ENCODE measurements at regions not wholly inside any gene's neighbourhood (a gene's known extent, or its start where the extent isn't known, plus 50 kb on each side); places are given as distances from the start of the nearest gene placed in this dataset.

- Mint-ChIP-seq H3K9me3 (no peaks in the 10 kb centered on the region), H3K36me3 (no peaks in the 10 kb centered on the region), H3K4me3 (peak overlapping the region; percentile 72 to 93 (median 84)), H3K27me3 (no peaks in the 10 kb centered on the region), H3K4me1 (peaks cover 51 to 54% (median 53%) of the 10 kb centered on the region in 3 donors), H3K27ac (peak overlapping the region; percentile 85 to 98 (median 97))
These were observed 227.2 kb upstream of the KLF14 start for GRCh38 chr7:130961128-130961601.

GRCh38 chr7:130962109-130962508 lies 228.1 kb upstream of the KLF14 start:
- Mint-ChIP-seq H3K27me3 (no peaks in the 10 kb centered on the region), H3K9me3 (no peaks in the 10 kb centered on the region), H3K27ac (peak overlapping the region; percentile 85 to 98 (median 97)), H3K4me1 (peaks cover 44 to 51% (median 47%) of the 10 kb centered on the region in 3 donors), H3K4me3 (peak overlapping the region in 2 of 4 donors; percentile 53 to 71), H3K36me3 (no peaks in the 10 kb centered on the region)

DNA sequence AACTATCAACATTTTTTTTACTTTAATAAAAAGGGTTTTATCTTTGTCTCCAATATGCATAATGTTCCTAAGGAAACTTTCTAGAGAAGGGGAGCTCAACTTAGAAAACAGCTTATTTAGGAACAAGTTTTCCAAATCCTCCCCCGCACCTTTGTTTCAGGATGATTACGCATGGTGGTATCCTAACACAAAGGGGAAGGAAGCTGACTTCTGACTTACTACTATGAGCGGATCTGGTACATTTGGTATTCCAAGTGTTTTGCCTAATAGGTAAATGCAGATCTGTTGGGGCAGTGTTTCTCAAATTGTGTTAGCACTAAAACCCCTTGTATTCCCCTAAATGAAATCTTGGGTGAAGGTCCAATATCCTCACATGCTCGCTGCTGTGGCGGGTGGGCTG lies 229.3 kb upstream of the KLF14 start:
- no peaks in the 10 kb centered on the region for H3K36me3 Mint-ChIP-seq
- peak overlapping the region in 1 of 3 donors; percentile 19 for H3K27ac Mint-ChIP-seq
- no peaks in the 10 kb centered on the region for H3K27me3 Mint-ChIP-seq
- H3K9me3 Mint-ChIP-seq = no peaks in the 10 kb centered on the region
- H3K4me3 Mint-ChIP-seq = no peak overlapping the region
- H3K4me1 Mint-ChIP-seq = peaks cover 38 to 46% (median 43%) of the 10 kb centered on the region in 3 donors

DNA sequence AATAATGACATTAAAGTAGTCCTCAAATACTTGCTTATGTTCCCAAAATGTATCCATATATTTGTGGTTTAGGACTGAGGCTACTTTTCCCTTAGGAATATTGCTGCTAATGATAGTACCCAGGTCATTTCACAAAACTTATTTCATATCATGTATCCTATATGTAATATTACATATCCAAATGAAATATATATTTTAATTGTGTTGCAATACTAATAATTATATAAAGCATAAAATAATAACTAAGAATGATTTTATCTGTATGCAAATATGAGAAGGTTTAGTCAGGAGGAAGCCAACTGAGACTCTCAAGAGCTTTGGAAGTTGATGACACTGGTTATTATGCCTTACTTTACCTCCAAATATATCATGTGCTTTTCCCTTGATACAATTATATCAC lies 231.5 kb upstream of the KLF14 start:
- no peak overlapping the region for H3K27ac Mint-ChIP-seq
- no peaks in the 10 kb centered on the region for H3K9me3 Mint-ChIP-seq
- no peaks in the 10 kb centered on the region for H3K27me3 Mint-ChIP-seq
- no peaks in the 10 kb centered on the region for H3K36me3 Mint-ChIP-seq
- peaks cover 35 to 46% (median 35%) of the 10 kb centered on the region in 3 donors for H3K4me1 Mint-ChIP-seq
- H3K4me3 Mint-ChIP-seq = no peak overlapping the region

DNA sequence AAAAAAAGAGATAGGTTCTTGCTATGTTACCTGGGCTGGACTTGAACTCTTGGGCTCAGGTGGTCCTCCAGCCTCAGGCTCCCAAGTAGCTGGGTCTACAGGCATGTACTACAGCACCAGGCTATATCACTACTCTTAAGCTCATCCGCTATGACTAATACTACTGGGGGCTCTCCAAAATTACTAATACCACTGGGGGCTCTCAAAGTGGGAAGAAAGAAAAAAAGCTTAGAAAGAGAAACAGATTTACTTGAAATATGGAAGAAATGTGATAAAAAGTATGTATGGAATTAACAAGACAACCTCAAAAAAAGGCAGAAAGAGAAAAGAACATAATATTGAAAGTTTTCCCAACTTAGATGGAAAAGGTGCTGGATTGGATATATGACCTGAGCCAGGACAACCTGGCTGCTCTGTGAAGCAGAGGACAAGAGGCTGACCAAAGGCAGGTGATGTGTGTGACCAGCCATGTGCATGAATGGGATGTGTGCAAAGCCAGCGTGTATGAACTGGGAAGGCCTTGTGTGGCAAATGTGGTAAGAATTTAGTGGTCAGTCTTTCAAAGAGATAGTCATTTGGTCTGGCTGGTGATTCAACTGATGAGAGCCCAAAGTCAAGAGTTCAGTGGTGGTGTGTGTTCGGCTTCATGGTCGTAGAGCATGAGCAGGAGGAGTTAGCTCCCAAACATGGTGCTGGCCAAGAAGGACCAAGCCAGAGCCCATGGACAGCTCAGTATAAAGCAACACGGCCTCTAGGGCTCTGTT lies 232.4 kb upstream of the KLF14 start:
- H3K36me3 Mint-ChIP-seq = no peaks in the 10 kb centered on the region
- peaks cover 36 to 46% (median 38%) of the 10 kb centered on the region in 3 donors for H3K4me1 Mint-ChIP-seq
- H3K9me3 Mint-ChIP-seq = no peaks in the 10 kb centered on the region
- peak overlapping the region; percentile 27 to 89 (median 60) for H3K27ac Mint-ChIP-seq
- H3K4me3 Mint-ChIP-seq = no peak overlapping the region
- H3K27me3 Mint-ChIP-seq = no peaks in the 10 kb centered on the region

DNA sequence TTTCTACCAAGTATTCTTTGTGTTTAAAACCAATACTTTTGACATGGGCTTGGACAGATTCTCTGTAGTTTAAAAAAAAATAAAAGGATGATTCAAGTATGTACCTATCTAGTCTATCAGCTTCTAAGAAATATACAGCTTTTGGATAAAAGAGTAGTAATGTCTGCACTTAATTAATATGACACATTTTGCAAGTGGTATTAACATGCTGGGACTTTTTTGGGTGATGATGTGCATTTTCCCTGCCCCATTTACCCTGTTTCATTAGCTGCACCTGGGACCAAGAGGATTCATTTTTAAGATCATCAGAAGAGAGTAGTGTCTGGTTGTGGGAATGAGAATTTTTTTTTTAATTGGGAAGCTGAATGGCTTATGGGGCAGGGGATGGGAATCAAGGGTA lies 236.2 kb upstream of the KLF14 start:
- Mint-ChIP-seq H3K27me3 (no peaks in the 10 kb centered on the region), H3K4me3 (peak overlapping the region in 3 of 4 donors; percentile 4 to 15 (median 6)), H3K4me1 (peaks cover 31 to 44% (median 37%) of the 10 kb centered on the region in 3 donors), H3K9me3 (peaks cover 0 to 3% (median under 1%) of the 10 kb centered on the region in 3 donors), H3K27ac (peak overlapping the region; percentile 0 to 89 (median 49)), H3K36me3 (peaks cover 13% of the 10 kb centered on the region)

DNA sequence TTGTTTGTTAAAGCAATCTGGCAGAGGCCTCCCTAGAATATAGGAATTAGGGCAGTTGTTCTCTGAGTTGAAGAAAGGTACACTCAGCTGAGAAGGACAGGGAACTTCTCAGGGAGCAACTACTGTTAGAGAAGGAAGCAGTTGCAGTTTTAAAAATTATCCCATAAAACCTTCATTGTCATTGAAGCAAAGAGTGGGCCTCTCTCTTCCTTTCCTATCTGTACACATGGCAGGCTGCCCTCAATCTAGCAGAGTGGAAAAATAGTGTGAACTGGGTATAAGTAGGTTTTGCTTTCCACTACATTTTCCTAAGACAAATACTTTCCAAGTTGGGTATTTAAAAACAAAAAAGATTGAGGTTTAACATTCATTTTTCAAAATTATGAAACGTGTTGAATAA lies 236.7 kb upstream of the KLF14 start:
- H3K9me3 Mint-ChIP-seq = peaks cover 0 to 8% (median 5%) of the 10 kb centered on the region in 3 donors
- peak overlapping the region; percentile 49 to 90 (median 89) for H3K27ac Mint-ChIP-seq
- peak overlapping the region in 2 of 4 donors; percentile 4 to 15 for H3K4me3 Mint-ChIP-seq
- H3K4me1 Mint-ChIP-seq = peaks cover 31 to 46% (median 37%) of the 10 kb centered on the region in 3 donors
- peaks cover 18% of the 10 kb centered on the region for H3K36me3 Mint-ChIP-seq
- H3K27me3 Mint-ChIP-seq = no peaks in the 10 kb centered on the region

DNA sequence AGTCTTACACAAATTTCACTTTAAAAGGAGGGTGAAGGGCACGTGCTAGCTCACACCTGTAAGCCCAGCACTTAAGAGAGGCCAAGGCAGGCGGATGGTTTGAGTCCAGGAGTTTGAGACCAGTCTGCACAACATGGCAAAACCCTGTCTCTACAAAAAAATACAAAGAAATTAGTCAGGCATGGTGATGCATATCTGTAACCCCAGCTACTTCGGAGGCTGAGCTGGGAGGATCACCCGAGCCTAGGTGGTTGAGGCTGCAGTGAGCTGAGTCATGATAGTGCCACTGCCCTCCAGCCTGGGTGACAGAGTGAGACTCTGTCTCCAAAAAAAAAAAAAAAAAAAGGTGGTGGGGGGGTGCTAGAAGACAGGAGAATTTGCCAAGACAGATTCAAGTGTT lies 237.3 kb upstream of the KLF14 start:
- no peaks in the 10 kb centered on the region for H3K27me3 Mint-ChIP-seq
- no peak overlapping the region for H3K4me3 Mint-ChIP-seq
- H3K27ac Mint-ChIP-seq = peak overlapping the region; percentile 21 to 90 (median 49)
- peaks cover 0 to 10% (median 7%) of the 10 kb centered on the region in 3 donors for H3K9me3 Mint-ChIP-seq
- peaks cover 20% of the 10 kb centered on the region for H3K36me3 Mint-ChIP-seq
- peaks cover 30 to 47% (median 37%) of the 10 kb centered on the region in 3 donors for H3K4me1 Mint-ChIP-seq

DNA sequence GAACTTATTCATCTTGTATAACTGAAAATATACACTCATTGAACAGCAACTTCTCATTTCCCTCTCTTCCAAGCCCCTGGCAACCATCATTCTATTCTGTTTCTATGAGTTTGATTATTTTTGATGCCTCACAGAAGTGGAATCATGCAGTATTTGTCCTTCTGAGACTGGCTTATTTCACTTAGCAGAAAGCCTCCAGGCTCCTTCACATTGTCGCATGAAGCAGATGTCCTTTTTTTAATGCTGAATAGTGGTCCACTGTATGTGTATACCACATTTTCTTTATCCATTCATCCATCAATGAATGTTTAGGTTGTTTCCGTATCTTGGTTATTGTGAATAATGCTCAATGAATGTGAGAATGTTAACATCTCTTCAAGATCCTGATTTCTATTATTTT lies 238.2 kb upstream of the KLF14 start:
- H3K4me3 Mint-ChIP-seq = no peak overlapping the region
- no peaks in the 10 kb centered on the region for H3K27me3 Mint-ChIP-seq
- peaks cover 26% of the 10 kb centered on the region for H3K36me3 Mint-ChIP-seq

GRCh38 chr7:130973637-130974036 lies 239.6 kb upstream of the KLF14 start:
- peak overlapping the region in 2 of 3 donors; percentile 59 for H3K27ac Mint-ChIP-seq
- peaks cover 26% of the 10 kb centered on the region for H3K36me3 Mint-ChIP-seq
- no peaks in the 10 kb centered on the region for H3K27me3 Mint-ChIP-seq
- no peak overlapping the region for H3K4me3 Mint-ChIP-seq
- peaks cover 19 to 33% (median 31%) of the 10 kb centered on the region in 3 donors for H3K4me1 Mint-ChIP-seq
- peaks cover 0 to 10% (median 7%) of the 10 kb centered on the region in 3 donors for H3K9me3 Mint-ChIP-seq

More for the DNA sequence above, 238.2 kb upstream of the KLF14 start:
- peak overlapping the region in 1 of 3 donors; percentile 20 for H3K27ac Mint-ChIP-seq
- peaks cover 0 to 10% (median 7%) of the 10 kb centered on the region in 3 donors for H3K9me3 Mint-ChIP-seq
- peaks cover 27 to 40% (median 37%) of the 10 kb centered on the region in 3 donors for H3K4me1 Mint-ChIP-seq

DNA sequence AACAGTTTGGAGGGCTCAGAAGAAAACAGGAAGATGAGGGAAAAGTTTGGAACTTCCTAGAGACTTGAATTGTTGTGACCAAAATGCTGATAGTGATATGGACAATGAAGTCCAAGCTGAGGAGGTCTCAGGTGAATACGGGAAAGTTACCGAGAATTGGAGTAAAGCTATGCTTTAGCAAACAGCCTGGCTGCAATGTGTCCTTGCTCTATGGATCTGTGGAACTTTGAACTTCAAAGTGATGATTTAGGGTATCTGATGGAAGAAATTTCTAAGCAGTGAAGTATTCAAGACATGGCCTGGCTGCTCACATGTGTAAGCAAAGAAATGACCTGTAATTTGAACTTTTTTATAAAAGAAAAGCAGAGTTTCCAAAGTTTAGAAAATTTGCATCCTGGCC lies 240.2 kb upstream of the KLF14 start:
- Mint-ChIP-seq H3K36me3 (peaks cover 26% of the 10 kb centered on the region), H3K27me3 (no peaks in the 10 kb centered on the region), H3K9me3 (peaks cover 0 to 10% (median 7%) of the 10 kb centered on the region in 3 donors), H3K27ac (peak overlapping the region; percentile 39 to 59 (median 59)), H3K4me3 (peak overlapping the region in 1 of 4 donors; percentile 10), H3K4me1 (peaks cover 18 to 29% (median 26%) of the 10 kb centered on the region in 3 donors)

DNA sequence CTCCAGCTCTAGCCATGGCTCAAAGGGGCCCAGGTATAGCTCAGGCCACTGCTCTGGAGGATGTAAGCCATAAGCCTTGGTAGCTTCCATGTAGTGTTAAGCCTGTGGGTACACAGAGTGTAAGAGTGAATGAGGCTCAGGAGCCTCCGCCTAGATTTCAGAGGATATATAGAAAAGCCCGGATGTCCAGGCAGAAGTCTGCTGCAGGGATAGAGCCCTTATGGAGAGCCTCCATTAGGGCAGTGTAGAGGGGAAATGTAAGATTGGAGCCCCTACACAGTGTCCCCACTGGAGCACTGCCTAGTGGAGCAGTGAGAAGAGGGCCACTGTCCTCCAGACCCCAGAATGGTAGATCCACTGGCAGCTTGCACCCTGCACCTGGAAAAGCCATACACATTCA lies 240.8 kb upstream of the KLF14 start:
- Mint-ChIP-seq H3K4me1 (peaks cover 19 to 28% (median 26%) of the 10 kb centered on the region in 3 donors), H3K4me3 (peak overlapping the region in 1 of 4 donors; percentile 27), H3K36me3 (peaks cover 26% of the 10 kb centered on the region), H3K27me3 (no peaks in the 10 kb centered on the region), H3K27ac (peak overlapping the region; percentile 50 to 59 (median 53)), H3K9me3 (peaks cover 0 to 10% (median 7%) of the 10 kb centered on the region in 3 donors)

DNA sequence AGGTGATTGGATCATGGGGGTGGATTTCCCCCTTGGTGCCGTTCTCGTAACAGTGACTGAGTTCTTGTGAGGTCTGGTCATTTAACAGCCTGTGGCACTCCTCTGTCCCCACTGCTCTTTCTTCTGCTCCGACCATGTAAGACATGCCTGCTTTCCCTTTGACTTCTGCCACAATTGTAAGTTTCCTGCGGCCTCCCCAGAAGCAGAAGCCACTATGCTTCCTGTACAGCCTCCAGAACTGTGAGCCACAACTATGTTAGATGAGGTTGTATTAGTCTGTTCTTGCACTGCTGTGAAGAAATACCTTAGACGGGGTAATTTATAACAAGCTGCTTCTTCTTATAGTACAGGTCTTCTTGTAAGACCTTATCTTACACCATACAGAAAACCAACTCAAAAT lies 241.7 kb upstream of the KLF14 start:
- H3K9me3 Mint-ChIP-seq = peaks cover 0 to 10% (median 7%) of the 10 kb centered on the region in 3 donors

DNA sequence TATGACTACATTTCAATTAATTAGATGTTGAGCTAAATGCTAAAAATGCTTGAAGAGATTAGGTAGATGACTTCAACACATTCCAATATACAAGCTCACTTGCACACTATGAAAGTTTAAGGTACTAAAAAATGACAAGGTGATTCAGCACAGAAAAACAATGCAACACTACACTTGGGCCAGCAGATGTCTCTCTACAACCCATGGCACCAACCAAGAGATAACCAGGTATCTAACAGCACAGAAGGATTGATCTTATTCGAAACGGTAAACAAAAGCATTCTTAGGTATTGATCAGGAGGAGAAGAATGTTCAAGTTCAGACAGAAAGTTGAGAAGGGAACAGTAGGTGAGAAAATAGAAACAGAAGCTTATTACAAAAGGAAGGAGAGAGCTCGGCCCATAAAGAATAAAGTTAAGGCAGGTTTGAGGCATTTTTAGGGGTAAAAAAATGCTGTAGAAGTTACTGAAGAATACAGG lies 248.2 kb upstream of the KLF14 start:
- H3K27me3 Mint-ChIP-seq = no peaks in the 10 kb centered on the region
- H3K36me3 Mint-ChIP-seq = no peaks in the 10 kb centered on the region
- H3K9me3 Mint-ChIP-seq = no peaks in the 10 kb centered on the region
- no peak overlapping the region for H3K27ac Mint-ChIP-seq
- peaks cover 20 to 25% (median 20%) of the 10 kb centered on the region in 3 donors for H3K4me1 Mint-ChIP-seq
- no peak overlapping the region for H3K4me3 Mint-ChIP-seq

More for the DNA sequence above, 241.7 kb upstream of the KLF14 start:
- peak overlapping the region in 2 of 3 donors; percentile 10 to 43 for H3K27ac Mint-ChIP-seq
- H3K27me3 Mint-ChIP-seq = no peaks in the 10 kb centered on the region
- peak overlapping the region in 1 of 4 donors; percentile 78 for H3K4me3 Mint-ChIP-seq
- peaks cover 26% of the 10 kb centered on the region for H3K36me3 Mint-ChIP-seq
- peaks cover 13 to 19% (median 18%) of the 10 kb centered on the region in 3 donors for H3K4me1 Mint-ChIP-seq

GRCh38 chr7:130982651-130983050 lies 248.6 kb upstream of the KLF14 start:
- Mint-ChIP-seq H3K27me3 (no peaks in the 10 kb centered on the region), H3K27ac (no peak overlapping the region), H3K4me1 (peaks cover 20 to 27% (median 23%) of the 10 kb centered on the region in 3 donors), H3K9me3 (no peaks in the 10 kb centered on the region), H3K36me3 (no peaks in the 10 kb centered on the region), H3K4me3 (no peak overlapping the region)

Data from IgD-negative memory B cell (primary cell).